CD4-positive, alpha-beta T cell (primary cell): ENCODE measurements at regions not wholly inside any gene's neighbourhood (a gene's known extent, or its start where the extent isn't known, plus 50 kb on each side); places are given as distances from the start of the nearest gene placed in this dataset.

ENCODE experiments used
- ATAC-seq: fragments of 200-7000 bp; cut with Tn5 transposase; one replicate; pipeline ENCODE4 v1.10.0; 2022; ENCODE audit warnings: mild to moderate bottlenecking; ENCODE audit not compliant: poor library complexity
- CTCF ChIA-PET: fragments of 350-600 bp; sonication (Branson Sonifier 250); formaldehyde crosslinking; loops from one replicate; lab custom pipeline; 2021; ENCODE audit warnings: antibody characterized with exemption, inconsistent platforms; lab: Charles Lee
- POLR2A ChIA-PET: fragments of 350-600 bp; sonication (Branson Sonifier 250); formaldehyde crosslinking; loops from one replicate; lab custom pipeline; 2021; ENCODE audit warnings: antibody characterized with exemption, inconsistent platforms; lab: Charles Lee
- DNase-seq, 14 experiments: peaks; one replicate each; pipeline ENCODE4 v3.0.0-alpha.2; 2013 to 2020; ENCODE audit warnings: mixed read lengths in 2 of 14
- H3K27ac ChIP-seq, 2 donors: one replicate each; pipeline versions ENCODE4 v1.5.1 to v1.7.0; 2013; ENCODE audit warnings: low read length in 2 of 2, low read depth in 1 of 2, mild to moderate bottlenecking in 1 of 2
- H3K27me3 ChIP-seq, 2 experiments: 1 replicate in 1 of 2; 2 replicates in 1 of 2; pipeline versions ENCODE4 v1.6.1 to v1.7.0; 2013; ENCODE audit warnings: low read length in 2 of 2, control low read depth in 1 of 2, mild to moderate bottlenecking in 1 of 2, moderate library complexity in 1 of 2; ENCODE audit not compliant: insufficient read depth in 2 of 2, control insufficient read depth in 1 of 2
- H3K36me3 ChIP-seq: one replicate; pipeline ENCODE4 v1.6.1; 2013; ENCODE audit warnings: low read length, control low read depth; ENCODE audit not compliant: insufficient read depth
- H3K4me1 ChIP-seq: one replicate; pipeline ENCODE4 v1.6.1; 2013; ENCODE audit warnings: low read length, control low read depth; ENCODE audit not compliant: insufficient read depth
- H3K4me3 ChIP-seq: one replicate; pipeline ENCODE4 v1.5.1; 2013; ENCODE audit warnings: mild to moderate bottlenecking, low read length, moderate library complexity
- H3K9me3 ChIP-seq, 2 experiments: 1 replicate in 1 of 2; 2 replicates in 1 of 2; pipeline versions ENCODE4 v1.6.1 to v1.7.0; 2013; ENCODE audit warnings: low read length in 2 of 2, mild to moderate bottlenecking in 2 of 2, control low read depth in 1 of 2, moderate library complexity in 1 of 2; ENCODE audit not compliant: control insufficient read depth in 1 of 2, insufficient read depth in 1 of 2
- H3K27ac Mint-ChIP-seq: one replicate; pipeline ENCODE4 v1.8.0; 2020; ENCODE audit warnings: mixed read lengths
- H3K27me3 Mint-ChIP-seq: one replicate; pipeline ENCODE4 v1.8.0; 2021; ENCODE audit warnings: mixed read lengths
- H3K36me3 Mint-ChIP-seq: one replicate; pipeline ENCODE4 v1.8.0; 2021; ENCODE audit warnings: low read depth, mixed read lengths
- H3K4me1 Mint-ChIP-seq: one replicate; pipeline ENCODE4 v1.8.0; 2021; ENCODE audit warnings: low read depth, mixed read lengths
- H3K4me3 Mint-ChIP-seq: one replicate; pipeline ENCODE4 v1.8.0; 2020; ENCODE audit warnings: mild to moderate bottlenecking, mixed read lengths
- H3K9me3 Mint-ChIP-seq: one replicate; pipeline ENCODE4 v1.8.0; 2020; ENCODE audit warnings: mixed read lengths
- intact Hi-C, 2 experiments: fragments of 100-400 bp; cut with DNase I in 1 of 2; cut with micrococcal nuclease in 1 of 2; formaldehyde crosslinking; loops; one replicate each; pipeline versions ENCODE4 v1.15.1 to v1.9.0; 2023 to 2025; cut with DNase I, micrococcal nuclease
- TF ChIP-seq, protein P1 (sequence below): fragments of 200-600 bp; IDR thresholded peaks from one replicate; pipeline ENCODE4 v1.8.0; 2022; ENCODE audit warnings: antibody characterized with exemption, mild to moderate bottlenecking

GRCh38 chr11:127066401-127067090 lies 66.0 kb upstream of the KIRREL3 start:
- Histone ChIP-seq H3K4me3 (no peak overlapping the region), H3K27me3 (no peaks in the 10 kb centered on the region), H3K9me3 (peaks cover 0 to 4% of the 10 kb centered on the region in 2 experiments), H3K4me1 (no peaks in the 10 kb centered on the region), H3K27ac (no peak overlapping the region), H3K36me3 (no peaks in the 10 kb centered on the region)
- ATAC-seq (no peak), DNase-seq (no peak)
- Mint-ChIP-seq H3K9me3 (no peaks in the 10 kb centered on the region), H3K4me1 (no peaks in the 10 kb centered on the region), H3K4me3 (no peak overlapping the region), H3K27me3 (no peaks in the 10 kb centered on the region), H3K36me3 (no peaks in the 10 kb centered on the region), H3K27ac (no peak overlapping the region)
- TF ChIP-seq, protein P1, sequence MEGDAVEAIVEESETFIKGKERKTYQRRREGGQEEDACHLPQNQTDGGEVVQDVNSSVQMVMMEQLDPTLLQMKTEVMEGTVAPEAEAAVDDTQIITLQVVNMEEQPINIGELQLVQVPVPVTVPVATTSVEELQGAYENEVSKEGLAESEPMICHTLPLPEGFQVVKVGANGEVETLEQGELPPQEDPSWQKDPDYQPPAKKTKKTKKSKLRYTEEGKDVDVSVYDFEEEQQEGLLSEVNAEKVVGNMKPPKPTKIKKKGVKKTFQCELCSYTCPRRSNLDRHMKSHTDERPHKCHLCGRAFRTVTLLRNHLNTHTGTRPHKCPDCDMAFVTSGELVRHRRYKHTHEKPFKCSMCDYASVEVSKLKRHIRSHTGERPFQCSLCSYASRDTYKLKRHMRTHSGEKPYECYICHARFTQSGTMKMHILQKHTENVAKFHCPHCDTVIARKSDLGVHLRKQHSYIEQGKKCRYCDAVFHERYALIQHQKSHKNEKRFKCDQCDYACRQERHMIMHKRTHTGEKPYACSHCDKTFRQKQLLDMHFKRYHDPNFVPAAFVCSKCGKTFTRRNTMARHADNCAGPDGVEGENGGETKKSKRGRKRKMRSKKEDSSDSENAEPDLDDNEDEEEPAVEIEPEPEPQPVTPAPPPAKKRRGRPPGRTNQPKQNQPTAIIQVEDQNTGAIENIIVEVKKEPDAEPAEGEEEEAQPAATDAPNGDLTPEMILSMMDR = no peak
- ChIA-PET POLR2A (no interaction called here), CTCF (no interaction called here)
- intact Hi-C loops = no loop called here

- DNase-seq (no peak), ATAC-seq (no peak)
- Histone ChIP-seq H3K36me3 (no peaks in the 10 kb centered on the region), H3K4me3 (no peak overlapping the region), H3K27me3 (no peaks in the 10 kb centered on the region), H3K27ac (no peak overlapping the region), H3K4me1 (no peaks in the 10 kb centered on the region), H3K9me3 (peaks cover 0 to 7% of the 10 kb centered on the region in 2 experiments)
- intact Hi-C loops = no loop called here
- Mint-ChIP-seq H3K27ac (no peak overlapping the region), H3K4me3 (no peak overlapping the region), H3K36me3 (no peaks in the 10 kb centered on the region), H3K9me3 (no peaks in the 10 kb centered on the region), H3K27me3 (no peaks in the 10 kb centered on the region), H3K4me1 (no peaks in the 10 kb centered on the region)
- CTCF ChIA-PET = no interaction called here
- POLR2A ChIA-PET = no interaction called here
- TF ChIP-seq, protein P1 = no peak
Observed at GRCh38 chr11:127063241-127063640, 62.7 kb upstream of the KIRREL3 start.

GRCh38 chr11:127061947-127062346 lies 61.4 kb upstream of the KIRREL3 start:
- no peak overlapping the region for H3K4me3 ChIP-seq
- peaks cover 0 to 7% of the 10 kb centered on the region in 2 experiments for H3K9me3 ChIP-seq
- CTCF ChIA-PET = no interaction called here
- H3K27ac ChIP-seq = no peak overlapping the region
- Mint-ChIP-seq H3K4me1 (no peaks in the 10 kb centered on the region), H3K36me3 (no peaks in the 10 kb centered on the region), H3K9me3 (no peaks in the 10 kb centered on the region), H3K27ac (no peak overlapping the region), H3K27me3 (no peaks in the 10 kb centered on the region), H3K4me3 (no peak overlapping the region)
- no peaks in the 10 kb centered on the region for H3K36me3 ChIP-seq
- no peak for DNase-seq
- no peaks in the 10 kb centered on the region for H3K27me3 ChIP-seq
- intact Hi-C loops = no loop called here
- no peak for ATAC-seq
- TF ChIP-seq, protein P1 = no peak
- H3K4me1 ChIP-seq = no peaks in the 10 kb centered on the region
- POLR2A ChIA-PET = no interaction called here
